NB4 (cell line): ENCODE measurements at regions not wholly inside any gene's neighbourhood (a gene's known extent, or its start where the extent isn't known, plus 50 kb on each side); places are given as distances from the start of the nearest gene placed in this dataset.

ENCODE experiments used
- DNase-seq: peaks from one replicate; pipeline ENCODE4 v3.0.0; 2010; ENCODE audit warnings: low read depth
- H3K4me3 ChIP-seq: one replicate; pipeline ENCODE4 v1.5.1; 2011; ENCODE audit warnings: mild to moderate bottlenecking, low read depth, low read length, moderate library complexity
- MYC ChIP-seq: IDR thresholded peaks from 2 replicates; pipeline ENCODE4 v1.6.1; 2011; ENCODE audit warnings: low read depth, low read length
- POLR2A ChIP-seq: IDR thresholded peaks from 2 replicates; pipeline ENCODE4 v1.6.1; 2011; ENCODE audit warnings: mild to moderate bottlenecking; ENCODE audit not compliant: insufficient read length; ENCODE audit errors: extremely low read depth
- TF ChIP-seq, protein P1 (sequence below): IDR thresholded peaks from one replicate; pipeline ENCODE4 v1.5.1; 2012; ENCODE audit warnings: low read depth, low read length
- TF ChIP-seq, protein P2 (sequence below): IDR thresholded peaks from 2 replicates; pipeline ENCODE4 v1.6.1; 2011; ENCODE audit warnings: low read depth, low read length

DNA sequence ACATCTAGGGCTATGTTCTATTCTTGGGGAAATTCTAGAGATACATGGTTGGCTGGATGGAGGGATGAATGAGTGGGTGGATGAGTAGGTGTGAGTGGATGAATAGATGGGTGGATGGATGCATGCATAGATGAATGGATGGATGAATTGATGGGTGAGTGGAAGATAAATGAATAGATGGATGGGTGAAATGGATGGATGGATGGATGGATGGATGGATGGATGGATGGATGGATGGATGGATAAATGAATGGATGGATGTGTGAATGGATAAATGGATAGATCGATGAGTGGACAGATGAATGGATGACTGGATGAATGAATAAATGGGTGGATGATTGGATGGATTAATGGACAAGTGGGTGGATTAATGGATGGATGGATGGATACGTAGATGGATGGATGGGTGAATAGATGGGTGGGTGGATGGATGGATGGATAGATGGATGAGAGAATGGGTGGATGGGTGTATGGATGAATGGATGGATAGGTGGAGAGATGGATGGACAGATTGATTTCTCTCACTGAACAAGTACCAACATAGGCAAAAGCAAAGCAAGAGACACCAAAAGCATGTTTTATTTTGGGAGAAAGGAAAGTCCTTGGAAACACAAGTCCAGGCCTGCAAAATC, 143.2 kb downstream of the TSHZ3 start:
- TF ChIP-seq POLR2A: no peak
- TF ChIP-seq, protein P1, sequence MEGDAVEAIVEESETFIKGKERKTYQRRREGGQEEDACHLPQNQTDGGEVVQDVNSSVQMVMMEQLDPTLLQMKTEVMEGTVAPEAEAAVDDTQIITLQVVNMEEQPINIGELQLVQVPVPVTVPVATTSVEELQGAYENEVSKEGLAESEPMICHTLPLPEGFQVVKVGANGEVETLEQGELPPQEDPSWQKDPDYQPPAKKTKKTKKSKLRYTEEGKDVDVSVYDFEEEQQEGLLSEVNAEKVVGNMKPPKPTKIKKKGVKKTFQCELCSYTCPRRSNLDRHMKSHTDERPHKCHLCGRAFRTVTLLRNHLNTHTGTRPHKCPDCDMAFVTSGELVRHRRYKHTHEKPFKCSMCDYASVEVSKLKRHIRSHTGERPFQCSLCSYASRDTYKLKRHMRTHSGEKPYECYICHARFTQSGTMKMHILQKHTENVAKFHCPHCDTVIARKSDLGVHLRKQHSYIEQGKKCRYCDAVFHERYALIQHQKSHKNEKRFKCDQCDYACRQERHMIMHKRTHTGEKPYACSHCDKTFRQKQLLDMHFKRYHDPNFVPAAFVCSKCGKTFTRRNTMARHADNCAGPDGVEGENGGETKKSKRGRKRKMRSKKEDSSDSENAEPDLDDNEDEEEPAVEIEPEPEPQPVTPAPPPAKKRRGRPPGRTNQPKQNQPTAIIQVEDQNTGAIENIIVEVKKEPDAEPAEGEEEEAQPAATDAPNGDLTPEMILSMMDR: no peak
- TF ChIP-seq, protein P2, sequence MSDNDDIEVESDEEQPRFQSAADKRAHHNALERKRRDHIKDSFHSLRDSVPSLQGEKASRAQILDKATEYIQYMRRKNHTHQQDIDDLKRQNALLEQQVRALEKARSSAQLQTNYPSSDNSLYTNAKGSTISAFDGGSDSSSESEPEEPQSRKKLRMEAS: no peak
- TF ChIP-seq MYC: no peak
- H3K4me3 ChIP-seq: no peak overlapping the region
- no peak for DNase-seq

DNA sequence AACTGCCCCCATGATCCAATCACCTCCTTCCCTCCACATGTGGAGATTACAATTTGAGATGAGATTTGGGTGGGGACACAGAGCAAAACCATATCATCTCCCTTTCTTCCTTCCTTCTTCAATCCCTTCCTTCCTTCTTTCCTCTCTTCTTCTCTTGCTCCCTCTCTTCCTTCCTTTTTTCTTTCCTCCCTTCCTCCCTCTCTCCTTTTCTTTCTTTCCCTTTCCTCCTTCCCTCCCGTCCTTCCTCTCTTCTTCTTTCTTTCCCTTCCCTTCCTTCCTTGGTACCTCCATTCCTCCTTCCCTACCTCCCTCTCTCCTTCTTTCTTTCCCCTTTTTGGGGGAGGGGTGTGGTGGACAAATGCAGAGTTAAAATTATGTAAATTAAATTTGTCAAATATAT, 145.1 kb downstream of the TSHZ3 start:
- TF ChIP-seq, protein P2: no peak
- TF ChIP-seq MYC (no peak), POLR2A (no peak)
- TF ChIP-seq, protein P1: no peak
- DNase-seq: no peak

DNA sequence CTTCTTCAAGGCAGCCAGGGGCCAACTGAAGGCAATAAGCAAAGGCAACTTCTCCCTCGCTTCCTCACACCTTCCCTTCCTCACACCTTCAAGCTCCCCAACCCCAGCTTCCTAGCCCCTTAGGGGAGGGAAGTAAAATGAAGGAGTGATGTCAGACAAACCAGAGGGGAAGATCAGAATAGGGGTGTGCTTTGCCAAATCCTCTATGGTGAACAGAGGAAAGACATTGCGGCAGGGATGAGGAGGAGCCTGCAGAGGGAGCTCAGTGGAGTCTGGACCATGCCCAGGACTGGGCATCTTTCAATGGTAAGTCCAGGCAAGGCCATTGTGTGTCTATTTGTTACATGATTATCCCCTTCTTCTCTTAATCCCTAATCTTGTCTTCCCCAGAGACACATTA, 164.0 kb downstream of the TSHZ3 start:
- DNase-seq: no peak
- H3K4me3 ChIP-seq: no peak overlapping the region
- TF ChIP-seq, protein P1: no peak
- TF ChIP-seq POLR2A (no peak), MYC (no peak)
- TF ChIP-seq, protein P2: no peak

More for the DNA sequence above, 145.1 kb downstream of the TSHZ3 start:
- H3K4me3 ChIP-seq: no peak overlapping the region

DNA sequence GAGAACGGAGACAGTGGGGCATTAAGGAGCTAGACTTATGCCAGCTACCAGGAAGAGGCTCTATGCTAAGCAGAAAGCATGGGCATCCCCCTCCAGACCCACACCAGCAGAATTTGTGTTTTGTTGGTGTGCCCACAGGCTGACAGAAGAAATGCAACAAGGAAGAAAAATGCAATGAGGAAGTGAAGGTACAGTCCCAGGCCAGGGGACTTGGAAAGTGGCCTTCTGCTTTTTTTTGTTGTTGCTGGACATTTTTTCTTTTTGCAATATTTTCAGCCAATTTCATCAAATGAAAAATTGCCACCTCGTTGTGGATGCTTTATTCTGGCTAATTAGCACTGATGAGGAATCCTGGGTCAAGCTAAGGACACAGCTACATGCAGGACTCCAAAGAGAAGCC, 167.7 kb downstream of the TSHZ3 start:
- no peak overlapping the region for H3K4me3 ChIP-seq
- no peak for DNase-seq
- TF ChIP-seq MYC: no peak
- TF ChIP-seq, protein P1: no peak
- TF ChIP-seq, protein P2: no peak

DNA sequence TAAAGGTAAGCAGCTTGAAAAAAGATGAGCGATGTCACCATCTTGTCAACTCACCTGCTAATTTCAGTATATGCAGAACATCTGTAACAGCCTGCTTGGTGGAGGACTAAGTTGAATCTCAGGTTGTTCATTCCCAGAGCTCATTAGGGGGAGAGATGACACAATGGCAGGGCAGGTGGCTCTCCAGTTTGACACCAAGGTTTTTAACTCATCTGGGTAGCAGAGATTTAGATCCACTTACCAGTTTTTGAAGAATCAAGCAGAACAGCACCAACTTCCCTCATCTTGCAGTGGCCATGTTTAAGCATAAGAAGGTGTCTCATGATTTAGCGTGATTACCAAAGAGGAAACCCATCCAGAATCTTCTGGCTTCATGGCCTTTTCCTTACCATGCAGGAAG, 168.3 kb downstream of the TSHZ3 start:
- TF ChIP-seq, protein P2: no peak
- TF ChIP-seq, protein P1: no peak
- TF ChIP-seq POLR2A (no peak), MYC (no peak)
- H3K4me3 ChIP-seq: no peak overlapping the region
- no peak for DNase-seq
